HK-2 (cell line): ENCODE measurements at regions not wholly inside any gene's neighbourhood (a gene's known extent, or its start where the extent isn't known, plus 50 kb on each side); places are given as distances from the start of the nearest gene placed in this dataset.
A peak's percentile ranks its signal among the peaks of the same experiment; 100 is the strongest.

ENCODE experiments used
- DNase-seq: peaks from one replicate; pipeline ENCODE4 v3.0.0-alpha.2; 2018; ENCODE audit not compliant: unreplicated experiment

DNA sequence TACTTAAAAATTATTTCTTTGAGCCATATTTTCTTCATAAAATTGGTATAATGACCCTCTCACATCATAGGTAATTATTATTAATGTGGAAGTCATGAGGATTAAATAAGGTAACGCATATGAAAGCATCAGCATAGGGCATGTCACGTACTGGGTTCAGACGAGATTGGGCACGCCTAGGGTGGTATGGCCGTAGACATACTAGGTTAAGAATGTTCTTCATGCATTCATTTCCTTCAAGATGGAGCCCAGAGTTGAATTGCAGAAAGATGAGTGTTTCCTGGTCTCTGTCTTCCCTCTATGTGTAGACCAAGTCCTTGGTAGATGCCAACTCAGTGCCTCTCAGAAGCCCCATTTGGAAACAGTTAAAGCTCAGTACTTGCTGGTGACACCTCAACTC is 174.1 kb upstream of the CLINT1 start:
- no peak for DNase-seq

DNA sequence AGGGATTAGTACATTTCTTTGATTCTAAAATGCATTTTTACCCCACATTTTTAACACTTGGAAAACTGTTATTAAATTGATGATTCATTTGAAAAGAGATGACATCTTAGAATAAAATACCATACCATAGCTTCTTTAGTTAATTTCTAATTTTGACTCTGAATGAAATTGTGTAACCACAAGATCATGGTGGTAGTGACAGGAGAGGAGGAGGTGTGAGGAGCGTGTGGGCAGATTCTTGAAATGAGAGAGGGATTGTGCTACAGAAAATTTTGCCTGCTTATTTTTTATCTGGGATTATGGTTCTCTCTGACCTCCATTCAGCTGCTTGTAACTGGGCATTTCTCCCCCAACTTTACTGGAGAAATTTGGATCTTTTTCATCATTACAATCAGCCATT is 173.3 kb upstream of the CLINT1 start:
- no peak for DNase-seq

GRCh38 chr5:158027806-158028775 is 169.1 kb upstream of the CLINT1 start:
- DNase-seq: no peak

DNA sequence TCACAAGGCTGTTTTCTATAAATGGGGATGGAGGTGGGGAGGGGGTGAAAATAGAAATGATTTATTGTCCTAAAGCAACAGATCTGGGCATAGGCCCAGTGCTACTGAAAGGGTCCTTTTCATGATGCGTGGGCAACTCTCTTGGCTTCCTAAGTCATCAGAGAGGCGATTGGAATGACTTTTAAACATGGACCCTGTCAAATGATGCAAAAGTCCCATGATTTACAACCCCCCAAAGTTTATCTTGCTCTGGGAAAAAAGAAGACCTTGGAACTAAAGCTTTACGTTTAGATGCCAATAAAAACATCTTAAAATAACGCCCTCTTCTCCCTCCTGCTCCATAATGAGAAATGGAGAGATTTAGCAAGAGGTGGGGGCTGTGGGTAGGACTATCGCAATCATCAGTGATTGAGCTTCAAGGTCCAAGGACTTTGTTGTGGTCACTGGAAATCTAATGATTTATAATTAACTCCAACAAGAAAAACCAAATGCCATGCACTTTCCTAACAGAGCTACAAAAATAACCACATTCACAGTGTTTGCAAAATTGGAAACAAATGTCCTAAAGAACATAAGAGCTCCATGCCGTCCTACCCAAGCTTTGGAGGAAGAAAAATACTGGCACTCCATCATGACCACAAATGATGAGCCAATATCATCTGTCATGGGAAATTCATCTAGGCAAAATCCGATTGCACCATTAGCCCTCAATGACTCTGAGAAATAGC is 167.5 kb upstream of the CLINT1 start:
- no peak for DNase-seq

GRCh38 chr5:158023266-158023665 is 164.3 kb upstream of the CLINT1 start:
- no peak for DNase-seq

- DNase-seq: no peak
Measured at GRCh38 chr5:158022837-158023236, 163.9 kb upstream of the CLINT1 start.

- DNase-seq: no peak
Measured at GRCh38 chr5:158022393-158022792, 163.4 kb upstream of the CLINT1 start.

- DNase-seq: no peak
Measured at GRCh38 chr5:158020555-158021418, 161.8 kb upstream of the CLINT1 start.

DNA sequence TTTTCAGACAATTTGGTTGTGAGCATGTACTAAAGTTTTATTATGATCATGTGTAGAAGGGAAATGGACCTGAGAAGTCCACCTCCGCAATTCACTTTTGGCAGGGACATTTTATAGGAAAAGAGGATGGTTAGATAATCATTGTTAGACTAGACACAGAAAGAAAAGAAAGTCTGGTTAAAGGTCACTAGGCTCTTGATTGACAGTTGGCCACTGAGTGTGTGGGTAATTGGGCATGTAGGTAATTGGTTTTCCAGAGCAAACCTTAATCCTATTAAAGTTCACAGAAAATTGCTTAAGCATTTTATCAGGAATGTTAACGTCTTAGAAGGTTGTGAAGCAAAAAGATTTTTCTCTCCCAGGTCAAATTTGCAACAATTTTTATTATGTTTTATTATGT is 158.5 kb upstream of the CLINT1 start:
- DNase-seq: no peak

GRCh38 chr5:158014372-158014771 is 155.4 kb upstream of the CLINT1 start:
- no peak for DNase-seq

- no peak for DNase-seq
Measured at GRCh38 chr5:158013939-158014338, 155.0 kb upstream of the CLINT1 start.

- DNase-seq: no peak
Measured at GRCh38 chr5:158013303-158013702, 154.4 kb upstream of the CLINT1 start.

DNA sequence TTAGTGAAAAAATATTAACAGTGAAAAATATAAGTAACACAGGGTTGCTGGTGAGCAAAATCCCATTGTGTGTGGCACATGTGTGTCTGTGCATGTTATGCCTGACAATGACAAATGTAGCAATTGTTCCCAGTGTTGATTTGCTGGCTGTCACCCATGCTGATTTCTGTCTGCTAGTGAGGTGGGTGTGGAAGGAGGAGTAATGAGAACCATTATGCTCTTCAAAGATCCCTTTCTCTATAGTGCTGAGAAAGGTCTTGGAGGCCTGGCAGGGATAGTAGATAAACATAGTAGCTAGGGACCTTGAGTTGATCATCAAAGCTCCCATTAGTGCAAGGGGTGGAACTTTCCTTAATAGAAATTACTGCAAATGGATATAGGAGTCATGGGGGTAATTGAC is 152.5 kb upstream of the CLINT1 start:
- DNase-seq: no peak

DNA sequence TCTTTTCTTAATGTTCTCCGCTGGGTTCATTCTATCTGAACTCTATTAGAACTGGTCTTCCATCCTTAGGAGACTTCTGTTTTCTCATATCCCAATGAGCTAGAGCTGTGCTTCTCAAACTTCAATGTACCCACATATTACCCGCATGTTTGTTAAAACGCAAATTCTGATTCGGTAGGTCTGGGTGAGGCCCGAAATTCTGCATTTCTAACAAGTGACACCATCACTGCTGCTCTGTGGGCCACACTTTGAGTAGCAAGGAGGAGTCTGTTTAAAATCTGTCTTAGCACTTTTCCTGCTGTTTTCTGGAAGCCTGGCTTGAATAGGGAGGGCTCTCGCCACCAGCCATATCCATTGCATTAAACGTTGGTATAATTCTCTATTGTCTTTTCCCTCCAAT is 151.9 kb upstream of the CLINT1 start:
- DNase-seq: no peak

- DNase-seq: no peak
Measured at GRCh38 chr5:158007336-158007735, 148.4 kb upstream of the CLINT1 start.

DNA sequence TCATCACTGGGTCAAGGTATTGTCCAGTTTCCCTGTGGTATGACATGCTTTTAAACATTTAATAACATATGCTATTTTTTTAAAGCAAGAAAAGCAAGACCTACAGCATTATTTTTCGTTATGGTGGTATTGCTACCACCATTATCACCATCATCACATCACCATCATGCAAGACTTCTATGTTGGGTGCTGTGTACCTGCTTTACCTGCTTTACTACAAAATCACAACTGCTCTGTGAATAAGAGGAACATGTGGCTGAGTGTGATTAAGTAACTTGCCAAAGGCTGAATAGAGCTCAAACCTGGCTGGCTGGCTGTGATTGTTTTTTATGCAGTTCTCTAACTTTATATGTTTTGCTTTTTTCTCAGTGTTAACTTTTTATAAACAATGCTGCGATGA is 140.8 kb upstream of the CLINT1 start:
- DNase-seq: no peak

- no peak for DNase-seq
Measured at GRCh38 chr5:157997991-157998504, 139.1 kb upstream of the CLINT1 start.

DNA sequence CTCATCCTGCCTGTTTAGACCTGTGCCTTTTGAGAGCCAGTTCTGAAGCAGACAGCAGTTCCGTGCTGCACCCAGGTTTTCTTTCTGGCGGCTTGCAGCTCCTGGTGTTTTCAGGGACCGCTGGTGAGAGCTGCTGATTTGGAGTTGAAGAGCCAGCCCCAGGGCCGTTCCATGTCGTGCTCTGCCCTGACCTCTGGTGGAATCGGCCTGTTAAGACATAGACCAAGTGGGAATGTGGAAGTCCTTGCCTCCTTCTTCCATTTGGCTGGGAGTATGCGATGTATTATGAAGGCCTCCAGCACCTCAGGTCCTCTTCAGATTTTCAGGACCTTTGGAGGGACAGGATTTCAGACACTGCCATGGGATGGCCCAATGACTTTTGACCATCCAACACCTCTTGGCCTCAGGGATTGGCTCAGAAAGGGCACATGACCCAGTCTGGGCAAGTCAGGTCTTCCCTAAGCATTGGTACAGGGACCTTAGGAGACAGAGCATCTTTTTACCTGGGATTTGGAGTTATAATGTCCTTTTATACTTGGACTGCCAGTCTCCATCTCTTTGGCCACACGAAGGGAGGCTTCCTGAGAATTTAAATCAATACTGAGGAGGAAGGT is 136.1 kb upstream of the CLINT1 start:
- DNase-seq: peak; percentile 35

- no peak for DNase-seq
Measured at GRCh38 chr5:157993986-157994691, 135.2 kb upstream of the CLINT1 start.

DNA sequence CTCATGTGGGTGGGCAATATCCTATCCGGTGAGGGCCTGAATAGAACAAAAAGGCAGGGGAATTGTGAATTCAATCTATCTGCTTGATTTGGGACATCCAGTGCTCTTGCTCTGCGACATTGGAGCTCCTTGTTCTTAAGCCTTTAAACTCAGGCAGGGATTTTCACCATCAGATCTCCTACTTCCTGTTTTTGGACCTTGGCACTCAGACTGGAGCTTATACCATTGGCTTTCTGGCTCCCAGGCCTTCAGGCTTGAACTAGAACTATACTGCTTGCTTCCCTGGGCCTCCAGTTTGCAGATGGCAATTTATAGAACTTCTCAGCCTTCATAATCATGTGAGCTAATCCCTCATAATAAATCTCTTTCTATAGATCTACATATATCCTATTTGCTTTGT is 134.3 kb upstream of the CLINT1 start:
- DNase-seq: no peak
